ENCODE measurements at regions not wholly inside any gene's neighbourhood (a gene's known extent, or its start where the extent isn't known, plus 50 kb on each side); places are given as distances from the start of the nearest gene placed in this dataset.

- no peak overlapping the region for H3K4me3 Mint-ChIP-seq (ENCODE audit: unreplicated experiment)
- H3K9me3 Mint-ChIP-seq (ENCODE audit: unreplicated experiment): no peaks in the 10 kb centered on the region
- no peaks in the 10 kb centered on the region for H3K4me1 Mint-ChIP-seq (ENCODE audit: unreplicated experiment)
- peaks cover 11% of the 10 kb centered on the region for H3K27me3 Mint-ChIP-seq (ENCODE audit: unreplicated experiment)
- TF ChIP-seq, protein P1, sequence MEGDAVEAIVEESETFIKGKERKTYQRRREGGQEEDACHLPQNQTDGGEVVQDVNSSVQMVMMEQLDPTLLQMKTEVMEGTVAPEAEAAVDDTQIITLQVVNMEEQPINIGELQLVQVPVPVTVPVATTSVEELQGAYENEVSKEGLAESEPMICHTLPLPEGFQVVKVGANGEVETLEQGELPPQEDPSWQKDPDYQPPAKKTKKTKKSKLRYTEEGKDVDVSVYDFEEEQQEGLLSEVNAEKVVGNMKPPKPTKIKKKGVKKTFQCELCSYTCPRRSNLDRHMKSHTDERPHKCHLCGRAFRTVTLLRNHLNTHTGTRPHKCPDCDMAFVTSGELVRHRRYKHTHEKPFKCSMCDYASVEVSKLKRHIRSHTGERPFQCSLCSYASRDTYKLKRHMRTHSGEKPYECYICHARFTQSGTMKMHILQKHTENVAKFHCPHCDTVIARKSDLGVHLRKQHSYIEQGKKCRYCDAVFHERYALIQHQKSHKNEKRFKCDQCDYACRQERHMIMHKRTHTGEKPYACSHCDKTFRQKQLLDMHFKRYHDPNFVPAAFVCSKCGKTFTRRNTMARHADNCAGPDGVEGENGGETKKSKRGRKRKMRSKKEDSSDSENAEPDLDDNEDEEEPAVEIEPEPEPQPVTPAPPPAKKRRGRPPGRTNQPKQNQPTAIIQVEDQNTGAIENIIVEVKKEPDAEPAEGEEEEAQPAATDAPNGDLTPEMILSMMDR (IDR thresholded peaks at IDR 0.05): no peak
- no peak overlapping the region for H3K27ac Mint-ChIP-seq (ENCODE audit: unreplicated experiment)
- DNase-seq (ENCODE audit: extremely low spot score, unreplicated experiment): no peak
- H3K36me3 Mint-ChIP-seq (ENCODE audit: unreplicated experiment): no peaks in the 10 kb centered on the region
These were observed 318.5 kb downstream of the ARAP2 start for GRCh38 chr4:35925806-35926205.

GRCh38 chr4:35926788-35927187, 317.5 kb downstream of the ARAP2 start:
- Mint-ChIP-seq H3K27ac (ENCODE audit: unreplicated experiment) (no peak overlapping the region), H3K4me3 (ENCODE audit: unreplicated experiment) (no peak overlapping the region), H3K36me3 (ENCODE audit: unreplicated experiment) (no peaks in the 10 kb centered on the region), H3K27me3 (ENCODE audit: unreplicated experiment) (peaks cover 11% of the 10 kb centered on the region), H3K9me3 (ENCODE audit: unreplicated experiment) (no peaks in the 10 kb centered on the region), H3K4me1 (ENCODE audit: unreplicated experiment) (no peaks in the 10 kb centered on the region)
- no peak for DNase-seq (ENCODE audit: extremely low spot score, unreplicated experiment)
- TF ChIP-seq, protein P1 (IDR thresholded peaks at IDR 0.05): no peak

DNA sequence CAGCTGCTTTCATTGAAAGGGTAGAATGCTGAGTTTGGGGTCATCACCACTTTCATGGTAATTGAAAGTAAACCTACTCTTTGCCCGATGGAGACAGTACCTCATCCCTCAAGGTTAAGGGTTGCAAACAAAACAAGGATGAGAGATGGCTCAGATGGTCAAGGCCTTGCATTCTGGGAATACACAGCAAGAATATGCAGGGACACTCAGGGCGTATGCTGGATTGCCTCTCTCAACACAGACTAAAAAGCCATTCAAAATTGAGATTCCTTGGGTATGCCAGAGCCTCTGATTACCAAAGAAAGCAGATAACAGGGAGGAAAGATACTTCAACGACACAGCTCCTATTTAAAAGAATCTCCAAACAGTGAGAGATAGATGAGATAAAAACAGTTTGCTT, 310.4 kb downstream of the ARAP2 start:
- no peaks in the 10 kb centered on the region for H3K9me3 Mint-ChIP-seq (ENCODE audit: unreplicated experiment)
- H3K27ac Mint-ChIP-seq (ENCODE audit: unreplicated experiment): no peak overlapping the region
- no peak for DNase-seq (ENCODE audit: extremely low spot score, unreplicated experiment)
- no peak overlapping the region for H3K4me3 Mint-ChIP-seq (ENCODE audit: unreplicated experiment)
- H3K27me3 Mint-ChIP-seq (ENCODE audit: unreplicated experiment): peaks cover 25% of the 10 kb centered on the region
- TF ChIP-seq, protein P1 (IDR thresholded peaks at IDR 0.05): no peak
- H3K36me3 Mint-ChIP-seq (ENCODE audit: unreplicated experiment): no peaks in the 10 kb centered on the region
- peaks cover 7% of the 10 kb centered on the region for H3K4me1 Mint-ChIP-seq (ENCODE audit: unreplicated experiment)

GRCh38 chr4:35934320-35934981, 309.9 kb downstream of the ARAP2 start:
- no peak overlapping the region for H3K4me3 Mint-ChIP-seq (ENCODE audit: unreplicated experiment)
- no peak for DNase-seq (ENCODE audit: extremely low spot score, unreplicated experiment)
- H3K9me3 Mint-ChIP-seq (ENCODE audit: unreplicated experiment): no peaks in the 10 kb centered on the region
- no peak overlapping the region for H3K27ac Mint-ChIP-seq (ENCODE audit: unreplicated experiment)
- TF ChIP-seq, protein P1 (IDR thresholded peaks at IDR 0.05): peak; percentile 66
- peaks cover 7% of the 10 kb centered on the region for H3K4me1 Mint-ChIP-seq (ENCODE audit: unreplicated experiment)
- H3K27me3 Mint-ChIP-seq (ENCODE audit: unreplicated experiment): peaks cover 25% of the 10 kb centered on the region
- H3K36me3 Mint-ChIP-seq (ENCODE audit: unreplicated experiment): no peaks in the 10 kb centered on the region

DNA sequence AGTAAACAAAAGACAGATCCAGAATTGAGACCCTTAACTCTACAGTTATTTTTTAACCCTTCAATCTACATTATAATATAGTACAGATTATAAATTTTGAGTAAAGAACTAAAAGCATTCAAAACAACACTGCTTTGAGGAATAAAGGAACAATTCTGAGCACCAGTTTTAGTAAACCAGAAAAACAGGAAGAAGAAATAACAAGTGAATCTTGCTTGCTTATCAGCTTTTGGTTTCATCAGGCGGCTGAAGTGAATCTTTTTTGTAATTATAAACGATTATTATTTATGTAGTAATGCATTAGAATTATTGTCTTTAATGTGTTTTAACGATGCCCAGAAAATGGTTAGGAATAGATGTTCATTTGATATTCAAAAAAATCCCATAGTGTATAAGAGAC, 305.4 kb downstream of the ARAP2 start:
- Mint-ChIP-seq H3K36me3 (ENCODE audit: unreplicated experiment) (no peaks in the 10 kb centered on the region), H3K9me3 (ENCODE audit: unreplicated experiment) (no peaks in the 10 kb centered on the region), H3K27me3 (ENCODE audit: unreplicated experiment) (peaks cover 14% of the 10 kb centered on the region), H3K4me1 (ENCODE audit: unreplicated experiment) (peaks cover 4% of the 10 kb centered on the region), H3K27ac (ENCODE audit: unreplicated experiment) (no peak overlapping the region), H3K4me3 (ENCODE audit: unreplicated experiment) (no peak overlapping the region)
- no peak for DNase-seq (ENCODE audit: extremely low spot score, unreplicated experiment)
- TF ChIP-seq, protein P1 (IDR thresholded peaks at IDR 0.05): no peak
